ENCODE measurements at regions not wholly inside any gene's neighbourhood (a gene's known extent, or its start where the extent isn't known, plus 50 kb on each side); places are given as distances from the start of the nearest gene placed in this dataset.

GRCh38 chr2:175575346-175576258 is 394.1 kb upstream of the ATP5MC3 start:
- no peak for TF ChIP-seq ZBTB7A (IDR thresholded peaks at IDR 0.05; ENCODE audit: low read depth)
- TF ChIP-seq TCF12 (IDR thresholded peaks at IDR 0.05; ENCODE audit: low read depth) = no peak
- TF ChIP-seq EP300 (IDR thresholded peaks at IDR 0.05; ENCODE audit: borderline replicate concordance) = no peak
- no peak for TF ChIP-seq REST (IDR thresholded peaks at IDR 0.05; ENCODE audit: low read depth)
- TF ChIP-seq CEBPB (IDR thresholded peaks at IDR 0.05) = no peak
- TF ChIP-seq CREB1 (IDR thresholded peaks at IDR 0.05; ENCODE audit: low read depth) = no peak
- no peak for TF ChIP-seq TAF1 (IDR thresholded peaks at IDR 0.05; ENCODE audit: low read depth)
- TF ChIP-seq MAX (IDR thresholded peaks at IDR 0.05) = no peak
- no peak for TF ChIP-seq TEAD4 (IDR thresholded peaks at IDR 0.05)
- TF ChIP-seq RAD21 (IDR thresholded peaks at IDR 0.05; ENCODE audit: low read depth) = no peak
- no peak for TF ChIP-seq USF1 (IDR thresholded peaks at IDR 0.05)

- TF ChIP-seq NFIC (IDR thresholded peaks at IDR 0.05) (no peak), MAX (IDR thresholded peaks at IDR 0.05) (no peak), CEBPB (IDR thresholded peaks at IDR 0.05) (no peak), ZBTB7A (IDR thresholded peaks at IDR 0.05; ENCODE audit: low read depth) (no peak), TAF1 (IDR thresholded peaks at IDR 0.05; ENCODE audit: low read depth) (no peak), TEAD4 (IDR thresholded peaks at IDR 0.05) (no peak), CREB1 (IDR thresholded peaks at IDR 0.05; ENCODE audit: low read depth) (no peak), FOXM1 (IDR thresholded peaks at IDR 0.05; ENCODE audit: borderline replicate concordance, low read depth) (no peak), REST (IDR thresholded peaks at IDR 0.05; ENCODE audit: low read depth) (no peak)
Observed at GRCh38 chr2:175574069-175574468, 392.6 kb upstream of the ATP5MC3 start.

GRCh38 chr2:175571078-175571653 is 389.7 kb upstream of the ATP5MC3 start:
- TF ChIP-seq FOXM1 (IDR thresholded peaks at IDR 0.05; ENCODE audit: borderline replicate concordance, low read depth) (no peak), CEBPB (IDR thresholded peaks at IDR 0.05) (no peak), TAF1 (IDR thresholded peaks at IDR 0.05; ENCODE audit: low read depth) (no peak), TCF12 (IDR thresholded peaks at IDR 0.05; ENCODE audit: low read depth) (no peak), NFIC (IDR thresholded peaks at IDR 0.05) (no peak), ZBTB7A (IDR thresholded peaks at IDR 0.05; ENCODE audit: low read depth) (no peak), RAD21 (IDR thresholded peaks at IDR 0.05; ENCODE audit: low read depth) (no peak)

- TF ChIP-seq NFIC (IDR thresholded peaks at IDR 0.05) (no peak), TEAD4 (IDR thresholded peaks at IDR 0.05) (no peak), TCF12 (IDR thresholded peaks at IDR 0.05; ENCODE audit: low read depth) (no peak), EGR1 (IDR thresholded peaks at IDR 0.05) (no peak), FOXM1 (IDR thresholded peaks at IDR 0.05; ENCODE audit: borderline replicate concordance, low read depth) (no peak), YY1 (IDR thresholded peaks at IDR 0.05; ENCODE audit: low read depth) (no peak), MAX (IDR thresholded peaks at IDR 0.05) (no peak), ZBTB7A (IDR thresholded peaks at IDR 0.05; ENCODE audit: low read depth) (no peak), EP300 (IDR thresholded peaks at IDR 0.05; ENCODE audit: borderline replicate concordance) (no peak), USF1 (IDR thresholded peaks at IDR 0.05) (no peak), CEBPB (IDR thresholded peaks at IDR 0.05) (no peak), RAD21 (IDR thresholded peaks at IDR 0.05; ENCODE audit: low read depth) (no peak), TAF1 (IDR thresholded peaks at IDR 0.05; ENCODE audit: low read depth) (no peak), CREB1 (IDR thresholded peaks at IDR 0.05; ENCODE audit: low read depth) (no peak), REST (IDR thresholded peaks at IDR 0.05; ENCODE audit: low read depth) (no peak)
Observed at GRCh38 chr2:175568109-175568730, 386.7 kb upstream of the ATP5MC3 start.
